Liver (tissue), 3 donors: ENCODE measurements at regions not wholly inside any gene's neighbourhood (a gene's known extent, or its start where the extent isn't known, plus 50 kb on each side); places are given as distances from the start of the nearest gene placed in this dataset.

Experiments used
- TAF1 ChIP-seq: conservative IDR thresholded peaks from 2 replicates; pipeline ENCODE4 v1.6.1; 2016; ENCODE audit warnings: antibody characterized with exemption, mild to moderate bottlenecking
- TF ChIP-seq, protein P1 (sequence below): fragments of 150-350 bp; IDR thresholded peaks from 2 replicates; pipeline ENCODE4 v1.5.1; 2017; ENCODE audit warnings: improper control_type of control experiment, low read depth, low read length; ENCODE audit not compliant: missing input control
- donor health status: healthy.
- donor health status: healthy.

DNA sequence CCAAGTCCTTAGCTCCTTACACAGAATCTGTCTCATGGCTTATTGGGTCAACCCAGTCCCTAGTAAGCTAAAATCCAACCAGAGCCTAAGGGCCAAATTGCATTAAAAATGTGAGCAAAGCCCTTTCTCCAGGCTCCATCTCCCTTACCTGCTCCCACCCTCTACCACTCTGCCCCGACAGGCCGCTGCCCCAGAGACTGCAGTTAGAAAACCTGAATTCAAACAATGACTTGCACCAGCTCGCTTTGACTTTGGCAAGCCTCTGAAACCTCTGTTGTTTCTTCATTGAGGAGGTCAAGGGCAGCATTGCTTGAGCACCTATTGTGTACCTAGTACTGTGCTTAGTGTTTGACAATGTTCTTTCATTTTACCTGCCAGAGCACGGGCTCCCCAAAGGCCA is 188.1 kb upstream of the PMEPA1 start:
- no peak for TF ChIP-seq TAF1
- TF ChIP-seq, protein P1, sequence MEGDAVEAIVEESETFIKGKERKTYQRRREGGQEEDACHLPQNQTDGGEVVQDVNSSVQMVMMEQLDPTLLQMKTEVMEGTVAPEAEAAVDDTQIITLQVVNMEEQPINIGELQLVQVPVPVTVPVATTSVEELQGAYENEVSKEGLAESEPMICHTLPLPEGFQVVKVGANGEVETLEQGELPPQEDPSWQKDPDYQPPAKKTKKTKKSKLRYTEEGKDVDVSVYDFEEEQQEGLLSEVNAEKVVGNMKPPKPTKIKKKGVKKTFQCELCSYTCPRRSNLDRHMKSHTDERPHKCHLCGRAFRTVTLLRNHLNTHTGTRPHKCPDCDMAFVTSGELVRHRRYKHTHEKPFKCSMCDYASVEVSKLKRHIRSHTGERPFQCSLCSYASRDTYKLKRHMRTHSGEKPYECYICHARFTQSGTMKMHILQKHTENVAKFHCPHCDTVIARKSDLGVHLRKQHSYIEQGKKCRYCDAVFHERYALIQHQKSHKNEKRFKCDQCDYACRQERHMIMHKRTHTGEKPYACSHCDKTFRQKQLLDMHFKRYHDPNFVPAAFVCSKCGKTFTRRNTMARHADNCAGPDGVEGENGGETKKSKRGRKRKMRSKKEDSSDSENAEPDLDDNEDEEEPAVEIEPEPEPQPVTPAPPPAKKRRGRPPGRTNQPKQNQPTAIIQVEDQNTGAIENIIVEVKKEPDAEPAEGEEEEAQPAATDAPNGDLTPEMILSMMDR = no peak
